Stimulated activated CD8-positive, alpha-beta memory T cell treated with anti-CD3 and anti-CD28 coated beads, Interleukin-4, amount 100 ng/mL, for 4 hours (primary cell): ENCODE measurements at regions not wholly inside any gene's neighbourhood (a gene's known extent, or its start where the extent isn't known, plus 50 kb on each side); places are given as distances from the start of the nearest gene placed in this dataset.

ENCODE experiments used
- DNase-seq, 2 donors: peaks; one replicate each; pipeline ENCODE4 v3.0.0-alpha.2; 2020; ENCODE audit warnings: low read depth in 2 of 2, low spot score in 1 of 2

DNA sequence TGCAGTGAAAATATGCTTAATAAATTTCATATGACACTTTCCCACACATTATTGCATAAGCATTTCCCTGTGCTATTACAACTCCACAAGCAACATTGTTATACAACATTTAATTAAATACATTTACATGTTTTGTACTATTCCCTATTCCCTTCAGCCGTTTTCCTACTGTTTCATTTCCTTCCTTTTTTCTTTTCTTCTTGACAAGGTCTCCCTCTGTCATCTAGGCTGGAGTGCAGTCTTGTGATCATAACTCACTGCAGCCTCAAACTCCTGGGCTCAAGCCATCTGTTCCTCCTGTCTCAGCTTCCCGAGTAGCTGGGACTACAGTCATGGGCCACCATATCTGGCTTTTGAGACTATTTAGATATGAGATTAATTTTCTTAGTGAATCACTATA, 254.7 kb downstream of the NFKBIZ start:
- no peak for DNase-seq

DNA sequence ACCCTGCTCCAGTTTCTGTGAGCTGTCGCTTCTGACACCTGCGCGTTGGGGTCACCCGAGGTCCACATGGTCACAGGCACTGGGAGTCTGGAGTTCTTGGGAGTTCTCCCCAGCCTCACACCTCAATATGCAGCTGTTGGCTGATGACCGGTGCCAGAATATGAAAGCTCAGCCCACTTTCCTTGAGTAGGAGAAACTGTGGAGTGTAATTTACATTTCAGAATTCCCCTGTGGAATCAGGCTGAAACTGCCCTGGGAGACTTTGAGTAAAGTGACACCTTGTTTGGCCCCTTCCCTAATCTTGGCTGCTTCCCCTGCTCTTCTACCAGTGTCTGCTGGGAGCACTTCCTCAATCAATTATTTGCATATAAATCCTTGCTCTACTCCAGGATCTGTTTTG, 255.9 kb downstream of the NFKBIZ start:
- no peak for DNase-seq

DNA sequence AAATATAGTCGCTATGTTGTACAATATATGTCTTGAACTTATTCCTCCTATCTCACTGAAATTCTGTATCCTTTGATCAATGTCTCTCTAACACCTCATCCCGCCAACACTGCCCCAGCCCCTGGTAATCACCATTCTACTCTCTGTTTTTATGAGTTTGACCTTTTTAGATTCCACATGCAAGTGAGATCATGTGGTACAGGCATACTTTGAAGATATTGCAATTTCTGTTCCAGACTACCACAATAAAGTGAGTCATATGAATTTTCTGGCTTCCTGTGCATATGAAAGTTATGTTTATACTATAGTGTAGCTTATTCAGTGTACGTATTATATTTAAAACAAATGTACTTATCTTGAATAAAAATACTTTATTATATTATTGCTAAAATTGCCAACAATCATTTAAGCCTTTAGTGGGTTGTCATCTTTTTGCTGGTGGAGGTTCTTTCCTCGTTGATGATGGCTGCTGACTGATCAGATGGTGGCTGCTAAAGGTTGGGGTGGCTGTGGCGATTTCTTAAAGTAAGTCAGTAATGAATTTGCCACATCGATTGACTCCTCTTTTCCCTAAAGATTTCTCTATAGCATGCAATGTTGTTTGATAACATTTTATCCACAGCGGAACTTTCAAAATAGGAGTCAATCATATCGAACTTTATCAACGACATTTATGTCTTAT, 257.2 kb downstream of the NFKBIZ start:
- no peak for DNase-seq

DNA sequence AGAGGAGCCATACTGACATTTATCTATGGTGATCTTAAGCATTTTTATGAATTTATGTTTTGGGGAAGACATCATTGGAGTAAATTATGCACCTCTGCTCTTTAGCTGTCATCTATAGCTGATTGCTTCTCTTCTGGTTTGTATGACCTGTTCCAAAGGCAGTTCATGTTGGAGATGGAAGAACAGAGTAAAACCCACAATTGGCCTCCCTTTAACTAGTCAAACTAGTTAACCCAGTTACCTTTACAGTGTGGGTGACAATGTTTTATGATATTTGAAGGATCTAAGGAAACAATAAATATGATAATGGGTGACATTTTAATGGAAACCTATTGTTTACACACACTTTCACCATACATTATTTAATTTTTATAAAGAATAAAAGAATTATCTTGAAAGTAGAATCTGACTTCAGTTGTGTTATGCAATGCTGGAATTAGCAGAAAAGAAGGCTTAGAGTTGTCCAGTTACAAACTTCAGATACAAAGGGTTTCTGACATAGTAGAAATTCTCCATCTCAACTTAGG, 263.5 kb downstream of the NFKBIZ start:
- no peak for DNase-seq

DNA sequence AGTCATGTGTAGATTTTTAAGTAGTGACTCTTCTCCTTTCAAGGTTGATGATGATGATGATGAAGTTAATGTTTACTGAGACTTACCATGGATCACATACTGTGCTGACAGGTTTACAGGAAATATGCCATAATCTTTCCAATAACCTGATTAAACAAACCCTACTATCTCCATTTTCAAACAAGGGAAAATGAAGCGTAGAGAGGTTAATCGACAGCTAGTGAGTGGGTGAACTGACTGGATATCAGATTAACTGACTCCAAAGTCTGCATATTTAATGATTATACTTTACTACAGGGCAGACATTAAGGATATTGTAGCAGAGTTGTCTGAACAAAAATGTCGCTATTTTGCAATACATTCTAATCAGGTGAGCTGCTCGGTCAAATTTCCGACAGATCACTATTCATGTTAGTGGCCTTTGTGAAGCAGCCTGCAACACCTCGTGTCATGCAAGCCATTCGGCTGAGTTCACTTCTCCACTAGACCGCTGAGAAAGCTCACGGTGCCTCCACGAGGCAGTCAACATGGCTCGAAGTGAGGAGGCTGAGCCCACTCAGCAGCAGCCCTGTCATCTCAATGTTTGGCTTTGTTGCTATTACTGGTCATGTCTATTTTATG, 264.2 kb downstream of the NFKBIZ start:
- no peak for DNase-seq

DNA sequence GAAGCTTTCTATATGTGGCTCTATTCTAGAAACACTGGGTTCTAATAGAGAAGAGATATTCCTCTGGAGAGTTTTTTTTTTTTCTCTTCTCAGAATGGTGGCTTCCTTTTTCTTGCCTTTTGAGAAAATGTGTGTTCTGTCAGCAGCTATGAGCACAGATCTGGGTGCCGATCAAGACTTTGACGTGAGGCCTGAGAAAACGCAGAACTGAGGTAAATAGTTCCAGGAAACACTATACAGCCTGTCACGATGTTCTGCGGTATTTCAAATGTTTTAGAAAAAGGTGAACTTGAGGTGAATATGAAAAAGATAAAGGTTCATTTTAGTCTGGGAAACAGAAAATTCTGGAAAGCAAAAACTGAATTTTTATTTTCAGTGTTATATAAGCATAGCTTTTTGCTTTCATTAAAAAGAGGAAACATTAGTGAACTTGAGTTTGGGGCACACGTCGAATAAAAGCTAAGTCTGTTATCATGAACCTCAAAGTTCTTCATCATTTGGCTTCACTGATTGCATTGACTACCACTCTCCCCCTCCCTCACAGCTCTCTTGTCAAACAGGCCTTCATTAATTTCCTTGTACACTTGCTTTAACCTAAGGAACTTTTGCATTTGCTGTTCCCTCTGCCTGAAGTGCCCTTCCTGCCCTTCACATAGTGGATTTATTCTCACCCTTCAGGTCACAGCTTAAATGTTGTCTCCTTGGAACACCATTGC, 265.1 kb downstream of the NFKBIZ start:
- DNase-seq: no peak

DNA sequence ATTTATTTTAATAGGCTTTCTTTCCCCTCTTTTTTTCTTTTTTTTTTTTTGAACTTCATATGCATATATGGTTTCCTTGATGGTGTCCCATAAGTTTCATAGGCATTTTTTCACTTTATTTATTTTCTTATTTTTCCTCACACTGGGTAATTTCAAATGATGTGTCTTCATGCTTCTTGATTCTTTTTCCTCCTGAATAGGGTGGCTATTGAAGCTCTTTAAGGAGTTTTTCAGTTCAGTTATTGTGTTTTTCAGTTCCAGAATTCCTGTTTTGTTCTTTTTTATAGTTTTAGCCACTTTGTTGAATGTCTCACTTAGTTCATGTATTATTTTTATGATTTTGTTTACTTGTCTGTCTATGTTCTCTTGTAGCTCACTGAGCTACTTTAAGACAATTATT, 273.2 kb downstream of the NFKBIZ start:
- DNase-seq: no peak

DNA sequence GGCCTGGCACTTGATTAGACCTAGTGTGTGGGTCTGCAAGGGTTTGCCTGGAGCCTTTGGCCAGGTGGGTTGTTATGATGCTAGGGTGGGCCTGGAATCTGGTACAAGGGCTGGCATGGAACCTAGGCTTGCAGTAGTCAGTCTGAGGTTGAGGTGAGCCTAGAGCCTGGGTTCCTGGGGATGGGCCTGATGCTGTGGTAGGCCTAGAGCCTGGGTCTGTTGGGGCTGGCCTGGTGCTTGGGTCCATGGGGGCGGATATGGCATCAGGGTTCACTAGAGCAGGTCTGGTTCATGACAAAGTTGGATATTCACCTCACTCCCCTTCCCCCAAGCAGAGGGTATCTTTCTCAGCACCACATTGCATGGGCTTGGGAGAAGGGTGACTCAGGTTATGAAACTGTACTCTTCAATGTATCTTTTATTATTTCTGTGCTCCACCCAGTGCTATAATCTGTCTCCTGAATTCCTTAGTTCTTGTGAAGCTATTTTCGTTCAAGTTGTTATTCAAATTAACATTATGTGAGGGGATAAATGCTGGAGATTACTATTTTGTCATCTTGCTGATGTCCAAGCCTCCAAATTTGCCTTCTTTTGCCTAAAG, 274.4 kb downstream of the NFKBIZ start:
- no peak for DNase-seq

DNA sequence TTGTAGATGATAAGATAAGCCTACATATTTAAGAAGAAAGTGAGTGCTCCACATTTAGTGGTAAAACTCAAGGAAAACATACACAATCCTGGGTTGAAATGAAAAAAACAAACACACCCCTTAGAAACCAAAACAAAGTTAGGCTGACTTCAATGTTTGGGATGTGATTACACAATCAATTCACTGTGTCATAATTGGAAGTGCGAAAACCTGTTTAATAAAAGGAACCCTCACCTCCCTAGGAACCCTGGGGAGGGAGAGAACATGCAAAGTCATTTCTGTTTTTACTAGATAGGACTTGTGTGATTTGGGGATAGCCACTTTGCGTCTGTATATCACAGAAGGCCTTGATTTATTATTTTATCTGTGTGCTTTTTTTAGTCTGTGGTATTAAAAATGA, 275.0 kb downstream of the NFKBIZ start:
- DNase-seq: no peak

DNA sequence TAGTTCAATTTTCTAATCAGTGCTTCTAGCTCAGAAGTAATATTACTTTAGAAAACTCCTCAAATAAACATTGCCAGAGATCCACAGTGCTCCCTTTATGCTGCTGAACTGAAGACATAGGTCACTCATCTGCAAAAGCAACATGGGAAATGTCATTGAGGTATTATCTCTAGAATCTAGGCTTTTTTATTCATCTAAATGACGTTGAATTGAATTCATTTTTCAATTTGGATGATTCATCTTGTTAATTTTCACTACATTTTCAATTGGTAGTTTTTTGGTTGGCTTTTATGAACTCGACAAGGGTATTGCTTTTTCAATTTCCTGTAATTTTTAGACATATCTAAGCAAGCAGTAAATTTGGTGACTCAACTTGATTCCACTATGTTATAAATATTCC, 275.4 kb downstream of the NFKBIZ start:
- no peak for DNase-seq

DNA sequence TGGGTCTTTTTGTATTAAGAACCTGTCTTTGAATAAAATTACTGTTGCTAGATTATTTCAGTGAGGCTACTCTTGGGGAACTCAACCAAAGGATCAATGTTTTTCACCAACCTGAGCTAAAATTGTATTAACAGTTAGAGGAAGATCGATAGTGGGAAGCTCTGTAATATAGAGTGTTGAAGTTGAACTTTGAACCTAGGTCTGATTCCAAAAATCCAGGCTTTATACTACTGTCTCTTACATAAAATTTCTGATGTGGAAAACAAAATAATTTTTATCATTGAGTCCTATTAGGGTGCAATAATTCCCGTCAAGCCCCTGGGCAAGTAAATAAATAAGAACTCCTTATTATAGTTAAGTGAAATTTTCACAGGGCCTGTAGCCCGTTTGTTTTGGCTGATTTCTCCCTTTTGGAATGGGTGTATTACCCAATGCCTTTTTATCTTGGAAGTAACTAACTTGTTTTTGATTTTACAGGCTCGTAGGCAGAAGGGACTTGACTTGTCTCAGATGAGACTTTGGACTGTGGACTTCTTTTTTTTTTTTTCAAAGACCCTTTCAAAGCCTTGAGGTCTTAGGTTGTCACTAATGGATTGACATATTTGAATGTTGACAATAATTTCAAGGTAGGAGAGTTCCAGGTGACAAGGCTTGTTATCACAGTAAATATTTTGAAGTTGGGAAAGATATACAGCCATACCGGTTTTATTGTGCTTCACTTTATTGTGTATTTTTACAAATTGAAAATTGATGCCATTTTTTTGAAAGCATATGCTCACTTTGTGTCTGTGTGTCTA, 276.1 kb downstream of the NFKBIZ start:
- no peak for DNase-seq

DNA sequence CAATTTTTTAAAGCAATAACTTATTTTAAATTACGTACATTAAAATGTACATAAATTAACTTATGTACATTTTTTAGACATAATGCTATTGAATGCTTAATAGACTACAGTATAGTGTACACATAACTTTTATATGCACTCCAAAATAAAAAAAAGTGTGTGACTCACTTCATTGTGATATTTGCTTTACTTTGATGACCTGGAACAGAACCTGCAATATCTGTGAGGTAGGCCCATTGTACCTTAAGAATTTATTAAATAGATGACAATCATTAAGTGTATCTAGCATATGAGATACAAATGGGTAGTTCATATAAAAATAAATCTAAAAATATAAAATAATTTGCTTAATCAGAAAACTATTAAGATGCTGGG, 276.7 kb downstream of the NFKBIZ start:
- no peak for DNase-seq

DNA sequence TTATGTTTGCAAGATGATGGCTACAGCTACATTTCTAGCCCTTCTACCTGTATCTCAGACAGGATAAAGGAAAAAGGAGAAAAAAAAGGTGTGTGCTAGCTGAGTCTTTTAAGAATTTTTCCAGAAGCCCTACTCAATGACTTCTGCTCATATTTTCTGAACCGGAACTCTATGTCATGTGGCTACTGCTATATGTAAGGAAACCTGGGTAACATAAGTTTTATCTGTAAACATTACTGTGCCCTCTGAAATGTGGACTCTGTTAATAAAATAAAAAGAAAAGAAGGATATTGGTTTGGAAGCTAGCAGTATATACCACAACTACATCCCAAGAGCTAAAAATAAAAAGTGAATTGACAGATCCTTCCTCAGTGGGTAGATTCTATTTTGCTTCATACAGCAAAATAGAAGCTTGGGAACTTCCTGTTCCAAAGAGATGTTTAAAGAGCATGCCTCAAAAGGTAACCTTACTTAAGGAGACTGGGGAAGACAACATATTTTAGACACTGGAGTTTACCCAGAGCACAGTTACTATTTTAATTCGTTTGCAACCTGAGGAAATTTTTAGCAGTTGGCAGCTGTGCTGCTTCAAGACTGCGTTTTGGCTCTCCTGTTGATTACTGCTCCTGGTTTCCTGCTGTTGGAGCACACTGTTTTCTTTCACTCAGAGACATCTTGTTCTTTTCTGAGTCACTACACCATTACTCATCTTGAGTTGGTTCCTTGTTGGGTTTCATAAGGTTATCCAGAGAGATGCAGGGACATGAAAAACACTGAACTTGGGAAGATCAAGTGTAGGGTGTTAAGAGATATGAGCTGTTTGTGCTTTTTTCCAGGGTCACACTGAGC, 280.7 kb downstream of the NFKBIZ start:
- DNase-seq: no peak

DNA sequence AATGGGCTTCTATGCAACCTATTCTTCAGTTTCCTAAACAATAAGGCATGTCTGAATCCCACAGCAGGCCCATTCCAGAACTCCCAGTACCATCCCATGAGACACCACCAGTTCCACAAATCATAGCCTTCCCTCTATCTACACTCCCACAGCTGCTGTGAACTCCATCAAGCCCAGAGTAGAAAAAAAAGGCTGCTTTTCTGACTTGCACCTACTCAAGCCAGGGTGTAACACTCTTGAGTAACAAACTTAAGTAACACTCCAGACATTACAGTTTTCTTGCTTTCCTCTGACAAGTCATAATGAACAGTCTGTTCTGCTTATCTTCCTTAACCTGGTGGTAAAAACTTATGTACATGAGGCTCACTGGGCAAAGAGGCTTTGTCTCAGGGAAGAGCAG, 283.1 kb downstream of the NFKBIZ start:
- DNase-seq: no peak

DNA sequence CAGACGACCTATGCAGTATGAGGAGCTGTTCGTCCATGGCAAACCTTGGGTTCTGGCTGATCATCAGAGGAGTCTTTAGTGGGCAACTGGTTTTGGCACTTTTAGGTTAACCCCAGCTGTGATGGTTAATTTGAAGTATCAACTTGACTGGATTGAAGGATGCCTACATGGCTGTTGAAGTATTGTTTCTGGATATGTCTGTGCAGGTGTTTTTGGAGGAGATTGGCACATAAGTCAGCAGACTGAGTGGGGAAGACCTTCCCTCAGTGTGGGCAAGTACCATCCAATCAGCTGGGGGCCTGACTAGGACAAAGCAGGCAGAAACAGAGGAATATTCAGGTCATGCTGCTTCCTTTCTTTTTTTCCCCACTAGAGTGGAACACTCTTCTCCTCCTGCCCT, 284.1 kb downstream of the NFKBIZ start:
- DNase-seq: no peak

DNA sequence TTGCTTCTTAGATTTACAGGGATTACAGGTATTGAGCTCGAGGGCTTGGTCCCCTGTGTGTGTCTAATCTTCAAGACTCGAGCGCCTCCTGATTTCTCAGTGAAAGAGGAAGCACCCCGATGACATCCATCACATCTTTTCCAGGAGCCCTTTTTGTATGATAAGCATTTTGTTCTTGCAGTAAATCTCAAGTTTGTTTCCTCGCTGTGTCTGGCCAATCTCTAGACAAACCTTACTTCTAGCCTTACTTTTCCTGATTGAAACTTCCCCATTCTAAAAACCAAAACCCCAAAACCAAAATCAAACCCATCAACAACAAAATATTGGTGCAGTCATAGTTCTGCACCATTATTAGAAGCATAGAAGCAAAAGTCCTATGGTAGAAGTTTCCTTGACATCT, 286.0 kb downstream of the NFKBIZ start:
- no peak for DNase-seq

DNA sequence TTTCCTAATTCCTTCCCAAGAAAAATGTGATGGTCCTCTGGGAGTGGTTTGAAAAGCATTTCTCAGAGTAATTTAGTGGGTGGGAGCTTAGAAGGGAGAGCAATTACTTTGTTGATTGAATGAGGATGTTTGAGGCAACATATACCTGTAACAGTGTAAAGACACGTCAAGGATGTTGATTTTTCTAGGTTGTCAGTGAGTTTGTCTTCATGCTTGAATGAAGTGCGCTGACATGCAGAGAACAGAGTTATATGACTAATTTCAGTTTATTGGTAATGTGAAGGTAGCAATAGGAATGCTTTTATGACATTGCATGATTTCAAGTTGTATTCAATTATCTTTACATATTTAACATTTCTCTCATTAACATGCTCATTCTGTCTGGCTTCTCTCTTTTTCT, 286.9 kb downstream of the NFKBIZ start:
- DNase-seq: no peak

DNA sequence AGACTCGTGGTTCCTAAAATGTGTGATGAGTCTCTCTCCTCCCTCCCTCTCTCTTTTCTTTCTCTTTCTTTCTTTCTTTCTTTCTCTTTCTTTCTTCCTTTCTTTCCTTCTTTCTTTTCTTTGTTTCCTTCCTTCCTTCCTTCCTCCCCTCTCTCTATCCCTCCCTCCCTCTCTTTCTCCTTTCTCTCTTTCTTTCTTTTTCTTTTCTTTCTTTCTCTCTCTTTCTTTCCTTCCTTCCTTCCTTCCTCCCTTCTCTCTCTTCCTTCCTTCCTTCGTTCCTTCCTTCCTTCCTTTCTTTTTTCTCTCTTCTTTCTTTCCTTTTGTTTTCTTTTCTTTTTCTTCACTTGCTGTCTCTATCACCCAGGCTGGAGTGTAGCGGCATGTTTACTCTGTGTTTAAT, 290.8 kb downstream of the NFKBIZ start:
- DNase-seq: no peak

DNA sequence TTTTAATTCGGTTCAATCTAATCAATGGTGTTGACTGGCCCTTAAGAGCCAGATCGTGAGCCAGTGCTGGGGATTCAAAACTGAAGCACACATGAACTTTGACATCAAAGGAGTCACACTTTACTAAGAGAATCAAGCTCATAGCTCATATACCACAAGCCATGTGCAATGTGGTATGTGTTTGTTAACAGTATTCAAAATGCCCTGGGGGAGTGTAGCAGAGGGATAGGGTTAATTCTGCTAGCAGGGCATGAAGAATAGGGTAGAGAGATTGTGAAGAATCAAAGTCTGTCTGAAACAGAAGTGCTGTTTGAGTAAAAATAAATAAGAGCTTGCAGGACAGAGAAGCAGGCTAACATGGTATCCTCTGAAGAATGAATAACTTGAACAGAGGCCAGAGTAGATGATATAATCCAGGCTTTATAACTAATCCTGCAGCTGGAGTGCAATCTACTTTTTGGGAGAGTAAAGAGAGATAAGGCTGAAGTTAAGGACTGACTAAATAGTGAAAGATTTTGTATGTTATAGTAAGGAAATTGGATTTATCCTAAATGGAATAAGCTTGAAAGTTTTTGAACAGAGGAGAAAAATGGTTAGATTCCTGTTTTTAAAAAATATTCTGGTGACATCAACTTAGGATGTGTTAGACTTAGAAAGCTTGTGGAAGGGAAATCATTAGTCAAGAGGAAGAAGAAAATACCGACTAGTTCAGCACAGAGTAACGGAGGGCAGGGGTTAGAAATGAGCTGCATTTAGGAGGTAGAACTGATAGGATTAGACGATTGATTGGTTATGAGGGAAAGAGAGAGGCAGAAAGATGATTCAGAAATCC, 292.0 kb downstream of the NFKBIZ start:
- no peak for DNase-seq

DNA sequence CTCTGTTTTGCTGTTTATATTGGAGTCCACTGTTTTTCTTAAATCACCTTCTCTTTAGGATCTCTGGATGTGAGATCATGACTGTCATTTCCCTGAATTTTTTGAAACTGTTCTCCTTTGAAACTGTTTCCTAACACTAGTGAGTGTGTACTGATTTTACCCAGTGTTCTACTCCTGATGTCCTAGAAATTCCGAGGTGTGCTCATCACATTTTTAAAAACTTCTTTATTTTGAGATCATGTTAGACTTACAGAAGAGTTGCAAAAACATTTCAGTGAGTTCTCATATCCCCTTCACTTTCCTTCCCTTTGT, 292.6 kb downstream of the NFKBIZ start:
- DNase-seq: no peak
